NCI-H146 treated with DMSO at 0.1 percent for 48 hours (cell line): ENCODE measurements at regions not wholly inside any gene's neighbourhood (a gene's known extent, or its start where the extent isn't known, plus 50 kb on each side); places are given as distances from the start of the nearest gene placed in this dataset.

ENCODE experiments used
- DNase-seq: peaks from one replicate; lab custom pipeline; 2025; ENCODE audit not compliant: unreplicated experiment; lab: John Stamatoyannopoulos, UW

- DNase-seq, result no peak
Observed at GRCh38 chr6:105851606-105852005, 234.5 kb upstream of the PRDM1 start.

- no peak for DNase-seq
Observed at GRCh38 chr6:105851113-105851580, 235.0 kb upstream of the PRDM1 start.

- DNase-seq, result no peak
Observed at GRCh38 chr6:105850261-105851112, 235.6 kb upstream of the PRDM1 start.

GRCh38 chr6:105849746-105850145 is 236.4 kb upstream of the PRDM1 start:
- no peak for DNase-seq

GRCh38 chr6:105847433-105847832 is 238.7 kb upstream of the PRDM1 start:
- DNase-seq, result no peak

GRCh38 chr6:105844275-105844883 is 241.8 kb upstream of the PRDM1 start:
- DNase-seq, result no peak

GRCh38 chr6:105839266-105839665 is 246.9 kb upstream of the PRDM1 start:
- DNase-seq, result no peak

- DNase-seq, result no peak
Observed at GRCh38 chr6:105838171-105838570, 248.0 kb upstream of the PRDM1 start.

GRCh38 chr6:105836889-105837288 is 249.2 kb upstream of the PRDM1 start:
- no peak for DNase-seq

GRCh38 chr6:105836379-105836778 is 249.8 kb upstream of the PRDM1 start:
- no peak for DNase-seq

GRCh38 chr6:105835373-105835772 is 250.8 kb upstream of the PRDM1 start:
- no peak for DNase-seq

GRCh38 chr6:105833959-105834947 is 251.9 kb upstream of the PRDM1 start:
- no peak for DNase-seq

- no peak for DNase-seq
Observed at GRCh38 chr6:105832313-105832761, 253.8 kb upstream of the PRDM1 start.

GRCh38 chr6:105831311-105832097 is 254.6 kb upstream of the PRDM1 start:
- no peak for DNase-seq

GRCh38 chr6:105825210-105825609 is 260.9 kb upstream of the PRDM1 start:
- DNase-seq, result no peak

- DNase-seq, result no peak
Observed at GRCh38 chr6:105824732-105825131, 261.4 kb upstream of the PRDM1 start.

GRCh38 chr6:105821777-105822176 is 264.4 kb upstream of the PRDM1 start:
- DNase-seq, result no peak

GRCh38 chr6:105821027-105821426 is 265.1 kb upstream of the PRDM1 start:
- no peak for DNase-seq

GRCh38 chr6:105819745-105820144 is 266.4 kb upstream of the PRDM1 start:
- no peak for DNase-seq

- no peak for DNase-seq
Observed at GRCh38 chr6:105818505-105818904, 267.6 kb upstream of the PRDM1 start.
